ENCODE measurements at regions not wholly inside any gene's neighbourhood (a gene's known extent, or its start where the extent isn't known, plus 50 kb on each side); places are given as distances from the start of the nearest gene placed in this dataset.

DNA sequence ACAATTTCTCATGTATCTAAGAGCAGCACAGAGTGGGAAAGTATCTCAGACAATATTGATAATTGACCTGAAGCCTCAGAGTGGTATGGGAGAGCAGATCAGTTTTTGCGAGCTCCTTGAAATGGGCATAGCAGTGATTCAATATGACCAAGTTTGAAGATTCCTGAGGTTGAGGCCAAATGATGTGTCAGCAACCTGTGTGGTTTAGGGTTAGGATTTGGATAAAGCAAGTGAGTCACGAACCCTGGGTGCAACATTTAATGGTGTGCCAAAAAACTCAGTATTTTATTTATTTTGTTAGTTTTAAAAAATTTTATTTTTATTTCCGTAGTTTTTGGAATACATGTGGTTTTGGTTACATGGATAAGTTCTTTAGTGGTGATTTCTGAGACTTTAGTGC, 92.5 kb upstream of the C21orf91 start (continued):
- no peak for TF ChIP-seq ZNF610 (tag by site-specific recombination; IDR thresholded peaks at IDR 0.05; ENCODE audit: borderline replicate concordance)
- TF ChIP-seq, protein P1, sequence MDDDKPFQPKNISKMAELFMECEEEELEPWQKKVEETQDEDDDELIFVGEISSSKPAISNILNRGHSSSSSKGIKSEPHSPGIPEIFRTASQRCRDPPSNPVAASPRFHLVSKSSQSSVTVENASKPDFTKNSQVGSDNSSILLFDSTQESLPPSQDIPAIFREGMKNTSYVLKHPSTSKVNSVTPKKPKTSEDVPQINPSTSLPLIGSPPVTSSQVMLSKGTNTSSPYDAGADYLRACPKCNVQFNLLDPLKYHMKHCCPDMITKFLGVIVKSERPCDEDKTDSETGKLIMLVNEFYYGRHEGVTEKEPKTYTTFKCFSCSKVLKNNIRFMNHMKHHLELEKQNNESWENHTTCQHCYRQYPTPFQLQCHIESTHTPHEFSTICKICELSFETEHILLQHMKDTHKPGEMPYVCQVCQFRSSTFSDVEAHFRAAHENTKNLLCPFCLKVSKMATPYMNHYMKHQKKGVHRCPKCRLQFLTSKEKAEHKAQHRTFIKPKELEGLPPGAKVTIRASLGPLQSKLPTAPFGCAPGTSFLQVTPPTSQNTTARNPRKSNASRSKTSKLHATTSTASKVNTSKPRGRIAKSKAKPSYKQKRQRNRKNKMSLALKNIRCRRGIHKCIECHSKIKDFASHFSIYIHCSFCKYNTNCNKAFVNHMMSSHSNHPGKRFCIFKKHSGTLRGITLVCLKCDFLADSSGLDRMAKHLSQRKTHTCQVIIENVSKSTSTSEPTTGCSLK (tag by site-specific recombination; IDR thresholded peaks at IDR 0.05) = no peak
- TF ChIP-seq ZNF23 (tag by site-specific recombination; IDR thresholded peaks at IDR 0.05; ENCODE audit: borderline replicate concordance) = no peak

DNA sequence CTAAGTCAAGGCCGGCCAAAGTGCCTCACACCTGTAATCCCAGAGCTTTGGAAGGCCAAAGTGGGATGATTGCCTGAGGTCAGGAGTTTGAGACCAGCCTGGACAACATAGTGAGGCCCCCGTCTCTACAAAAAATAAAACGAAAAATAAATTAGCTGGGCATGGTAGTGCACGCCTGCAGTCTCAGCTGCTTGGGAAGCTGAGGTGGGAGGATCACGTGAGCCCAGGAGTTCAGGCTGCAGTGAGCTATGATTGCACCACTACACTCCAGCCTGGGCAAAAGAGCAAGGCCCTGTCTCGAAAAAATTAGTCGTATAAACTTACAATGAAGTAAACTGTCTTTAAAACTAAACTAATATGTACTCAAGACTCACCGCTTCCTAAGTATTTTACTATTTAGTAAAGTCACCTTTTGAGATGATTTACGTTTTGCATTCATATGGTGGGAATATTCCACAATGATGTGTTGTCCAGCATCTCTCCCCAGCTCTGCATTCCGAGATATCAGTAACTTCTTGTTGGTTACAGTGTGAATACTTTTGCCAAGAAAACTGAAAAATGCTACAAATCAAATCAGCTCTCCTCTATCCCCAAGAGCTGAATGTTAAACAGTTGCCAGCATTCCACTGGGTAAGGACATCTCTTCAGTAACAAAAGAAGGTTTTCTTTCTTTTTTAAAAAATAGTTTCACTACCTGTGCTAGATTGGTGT, 84.9 kb upstream of the C21orf91 start:
- ChIA-PET CTCF (interaction anchor here (0.6 to 3.3 kb wide), 11 partner anchors 18 to 515 kb away, joined by 3 to 17 read pairs (median 4); no protein-coding TSS in a partner anchor), POLR2A (no interaction called here)
- H3K4me1 ChIP-seq (ENCODE audit: control insufficient read depth, insufficient read depth, low read length) = no peaks in the 10 kb centered on the region
- TF ChIP-seq ZNF221 (tag by site-specific recombination; IDR thresholded peaks at IDR 0.05; ENCODE audit: borderline replicate concordance) (no peak), TRIM28 (IDR thresholded peaks at IDR 0.05; ENCODE audit: borderline replicate concordance, low read length) (no peak), ZNF155 (tag by site-specific recombination; IDR thresholded peaks at IDR 0.05) (no peak), ZNF302 (tag by site-specific recombination; IDR thresholded peaks at IDR 0.05; ENCODE audit: low read depth) (no peak), GLI2 (tag by site-specific recombination; IDR thresholded peaks at IDR 0.05; ENCODE audit: borderline replicate concordance, low read depth) (no peak), ZNF561 (tag by site-specific recombination; IDR thresholded peaks at IDR 0.05; ENCODE audit: borderline replicate concordance) (no peak), GLI4 (tag by site-specific recombination; IDR thresholded peaks at IDR 0.05) (no peak), ZNF623 (tag by site-specific recombination; IDR thresholded peaks at IDR 0.05) (no peak), ZNF571 (tag by site-specific recombination; IDR thresholded peaks at IDR 0.05) (no peak), ZNF211 (tag by site-specific recombination; IDR thresholded peaks at IDR 0.05; ENCODE audit: low read depth) (no peak), SP2 (tag by site-specific recombination; IDR thresholded peaks at IDR 0.05) (no peak), ZNF416 (tag by site-specific recombination; IDR thresholded peaks at IDR 0.05) (no peak), KLF9 (tag by site-specific recombination; IDR thresholded peaks at IDR 0.05; ENCODE audit: low read depth) (no peak), IKZF3 (tag by site-specific recombination; IDR thresholded peaks at IDR 0.05) (no peak)
- TF ChIP-seq, protein P2, sequence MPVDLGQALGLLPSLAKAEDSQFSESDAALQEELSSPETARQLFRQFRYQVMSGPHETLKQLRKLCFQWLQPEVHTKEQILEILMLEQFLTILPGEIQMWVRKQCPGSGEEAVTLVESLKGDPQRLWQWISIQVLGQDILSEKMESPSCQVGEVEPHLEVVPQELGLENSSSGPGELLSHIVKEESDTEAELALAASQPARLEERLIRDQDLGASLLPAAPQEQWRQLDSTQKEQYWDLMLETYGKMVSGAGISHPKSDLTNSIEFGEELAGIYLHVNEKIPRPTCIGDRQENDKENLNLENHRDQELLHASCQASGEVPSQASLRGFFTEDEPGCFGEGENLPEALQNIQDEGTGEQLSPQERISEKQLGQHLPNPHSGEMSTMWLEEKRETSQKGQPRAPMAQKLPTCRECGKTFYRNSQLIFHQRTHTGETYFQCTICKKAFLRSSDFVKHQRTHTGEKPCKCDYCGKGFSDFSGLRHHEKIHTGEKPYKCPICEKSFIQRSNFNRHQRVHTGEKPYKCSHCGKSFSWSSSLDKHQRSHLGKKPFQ (tag by site-specific recombination; IDR thresholded peaks at IDR 0.05) = no peak
- no peaks in the 10 kb centered on the region for H3K9me3 ChIP-seq (ENCODE audit: control insufficient read depth, insufficient read depth, low read depth, low read length)
- H3K36me3 ChIP-seq (ENCODE audit: control insufficient read depth in 2 of 2, insufficient read depth in 1 of 2, low read length in 2 of 2) = no peaks in the 10 kb centered on the region
- no peak overlapping the region for H3K27ac ChIP-seq (ENCODE audit: extremely low read depth, low read depth, low read length)
- H3K4me3 ChIP-seq (ENCODE audit: low read depth, low read length) = no peak overlapping the region

DNA sequence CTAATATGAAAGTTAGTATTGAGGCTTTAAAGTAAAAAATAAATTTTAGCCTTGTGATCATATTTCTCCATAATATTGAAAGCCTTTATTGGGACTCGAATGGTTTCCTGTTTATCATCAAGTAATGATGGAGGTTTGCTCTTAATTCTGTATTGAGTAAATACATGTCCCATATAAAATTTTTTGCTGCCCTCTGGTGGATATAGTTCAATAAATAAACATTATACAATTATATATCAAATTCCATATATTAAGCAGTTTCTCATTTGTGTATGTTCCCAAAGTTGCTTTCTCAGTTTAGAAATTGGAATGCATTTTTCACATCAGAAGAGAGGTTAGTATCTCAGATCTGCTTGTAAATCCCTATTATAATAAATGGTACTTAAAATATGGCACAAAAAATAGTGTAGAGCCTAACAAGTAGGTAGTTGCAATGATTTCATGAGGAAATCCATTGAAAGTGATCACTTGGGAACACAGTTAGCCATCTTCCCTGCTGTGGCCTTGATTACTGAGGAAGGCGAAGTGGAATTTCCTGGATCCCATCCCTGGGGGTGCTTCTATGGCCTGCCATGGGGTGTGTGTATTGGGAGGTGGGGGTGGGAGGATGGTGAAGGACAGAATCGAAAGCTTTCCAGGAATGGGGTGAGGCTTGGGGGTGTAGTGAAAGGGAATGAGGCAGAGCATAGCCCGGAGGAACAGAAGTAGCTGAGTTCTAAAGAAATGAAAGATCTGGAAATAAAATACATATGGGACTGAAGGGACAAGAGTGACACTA, 84.1 kb upstream of the C21orf91 start:
- TF ChIP-seq, protein P3, sequence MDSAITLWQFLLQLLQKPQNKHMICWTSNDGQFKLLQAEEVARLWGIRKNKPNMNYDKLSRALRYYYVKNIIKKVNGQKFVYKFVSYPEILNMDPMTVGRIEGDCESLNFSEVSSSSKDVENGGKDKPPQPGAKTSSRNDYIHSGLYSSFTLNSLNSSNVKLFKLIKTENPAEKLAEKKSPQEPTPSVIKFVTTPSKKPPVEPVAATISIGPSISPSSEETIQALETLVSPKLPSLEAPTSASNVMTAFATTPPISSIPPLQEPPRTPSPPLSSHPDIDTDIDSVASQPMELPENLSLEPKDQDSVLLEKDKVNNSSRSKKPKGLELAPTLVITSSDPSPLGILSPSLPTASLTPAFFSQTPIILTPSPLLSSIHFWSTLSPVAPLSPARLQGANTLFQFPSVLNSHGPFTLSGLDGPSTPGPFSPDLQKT (IDR thresholded peaks at IDR 0.05; ENCODE audit: borderline replicate concordance, low read depth, low read length) = no peak
- TF ChIP-seq ZNF76 (tag by site-specific recombination; IDR thresholded peaks at IDR 0.05; ENCODE audit: borderline replicate concordance, low read depth) (no peak), ZBTB17 (tag by site-specific recombination; IDR thresholded peaks at IDR 0.05) (no peak), ZNF175 (tag by site-specific recombination; IDR thresholded peaks at IDR 0.05) (no peak)
- ChIA-PET POLR2A (no interaction called here), CTCF (interaction anchor here (0.7 to 3.3 kb wide), 7 partner anchors 22 to 514 kb away, joined by 3 to 17 read pairs (median 12); no protein-coding TSS in a partner anchor)
- Histone ChIP-seq H3K9me3 (ENCODE audit: control insufficient read depth, insufficient read depth, low read depth, low read length) (no peaks in the 10 kb centered on the region), H3K4me1 (ENCODE audit: control insufficient read depth, insufficient read depth, low read length) (no peaks in the 10 kb centered on the region), H3K36me3 (ENCODE audit: control insufficient read depth in 2 of 2, insufficient read depth in 1 of 2, low read length in 2 of 2) (no peaks in the 10 kb centered on the region), H3K4me3 (ENCODE audit: low read depth, low read length) (no peak overlapping the region), H3K27ac (ENCODE audit: extremely low read depth, low read depth, low read length) (no peak overlapping the region)
